GM23338 (cell line): ENCODE measurements at regions not wholly inside any gene's neighbourhood (a gene's known extent, or its start where the extent isn't known, plus 50 kb on each side); places are given as distances from the start of the nearest gene placed in this dataset.

Source experiments
- ATAC-seq: fragments of 200-7000 bp; cut with Tn5 transposase; 3 replicates; pipeline ENCODE4 v1.9.1; 2020
- DNase-seq: peaks from one replicate; pipeline ENCODE4 v3.0.0-alpha.2; 2015; ENCODE audit warnings: low spot score
- H2AFZ ChIP-seq: fragments of 200-600 bp; sonication (generic); 2 replicates; pipeline ENCODE4 v1.8.0; 2016; ENCODE audit warnings: antibody characterized with exemption, mild to moderate bottlenecking, moderate library complexity
- H3F3A ChIP-seq: fragments of 200-600 bp; sonication (generic); replicated peaks from 2 replicates; pipeline ENCODE4 v1.8.0; 2017; ENCODE audit warnings: antibody characterized with exemption, mixed run types, low read depth
- H3K27ac ChIP-seq: fragments of 200-600 bp; sonication (generic); 2 replicates; pipeline ENCODE4 v1.6.1; 2016; ENCODE audit warnings: low read depth
- H3K27me3 ChIP-seq: fragments of 200-600 bp; sonication (generic); 2 replicates; pipeline ENCODE4 v1.8.0; 2016; ENCODE audit warnings: mild to moderate bottlenecking, mixed run types, moderate library complexity; ENCODE audit not compliant: insufficient read depth
- H3K36me3 ChIP-seq: fragments of 200-600 bp; sonication (generic); 2 replicates; pipeline ENCODE4 v1.8.0; 2016; ENCODE audit warnings: mild to moderate bottlenecking; ENCODE audit not compliant: insufficient read depth
- H3K4me1 ChIP-seq: fragments of 200-600 bp; sonication (generic); 2 replicates; pipeline ENCODE4 v1.8.0; 2016; ENCODE audit warnings: mild to moderate bottlenecking, moderate library complexity; ENCODE audit not compliant: insufficient read depth
- H3K4me2 ChIP-seq: fragments of 200-600 bp; sonication (generic); 2 replicates; pipeline ENCODE4 v1.7.1; 2017; ENCODE audit warnings: mixed run types
- H3K4me3 ChIP-seq: fragments of 200-600 bp; sonication (generic); 2 replicates; pipeline ENCODE4 v1.6.1; 2016; ENCODE audit warnings: mixed run types
- H3K79me2 ChIP-seq: fragments of 200-600 bp; sonication (generic); replicated peaks from 2 replicates; pipeline ENCODE4 v1.8.0; 2017; ENCODE audit warnings: mild to moderate bottlenecking; ENCODE audit not compliant: insufficient read depth
- H3K9me2 ChIP-seq: fragments of 200-600 bp; sonication (generic); 2 replicates; pipeline ENCODE4 v1.8.0; 2017; ENCODE audit not compliant: insufficient read depth
- H4K20me1 ChIP-seq: fragments of 200-600 bp; sonication (generic); replicated peaks from 2 replicates; pipeline ENCODE4 v1.8.0; 2017; ENCODE audit warnings: mild to moderate bottlenecking; ENCODE audit not compliant: insufficient read depth
- H3K27ac Mint-ChIP-seq: 2 replicates; pipeline ENCODE4 v1.8.0; 2020; ENCODE audit warnings: inconsistent platforms, mild to moderate bottlenecking, moderate library complexity, mixed read lengths
- H3K27me3 Mint-ChIP-seq: 3 replicates; pipeline ENCODE4 v1.8.0; 2022; ENCODE audit warnings: low read depth, mild to moderate bottlenecking, moderate library complexity, mixed read lengths, inconsistent platforms; ENCODE audit not compliant: insufficient read depth, poor library complexity
- H3K36me3 Mint-ChIP-seq: 3 replicates; pipeline ENCODE4 v1.8.0; 2021; ENCODE audit warnings: low read depth, mild to moderate bottlenecking, inconsistent platforms, moderate library complexity, mixed read lengths
- H3K4me1 Mint-ChIP-seq: 3 replicates; pipeline ENCODE4 v1.8.0; 2020; ENCODE audit warnings: mild to moderate bottlenecking, inconsistent platforms, mixed read lengths
- H3K4me3 Mint-ChIP-seq: 3 replicates; pipeline ENCODE4 v1.8.0; 2021; ENCODE audit warnings: moderate library complexity, mild to moderate bottlenecking, inconsistent platforms, mixed read lengths
- H3K9me3 Mint-ChIP-seq: 3 replicates; pipeline ENCODE4 v1.8.0; 2020; ENCODE audit warnings: moderate library complexity, mild to moderate bottlenecking, inconsistent platforms, mixed read lengths
- CREB1 ChIP-seq: fragments of 250-450 bp; sonication (Bioruptor Pico); IDR thresholded peaks from 2 replicates; pipeline ENCODE4 v1.5.0; 2020; ENCODE audit warnings: low read depth, mild to moderate bottlenecking, moderate library complexity
- EZH2 ChIP-seq: fragments of 200-600 bp; sonication (generic); IDR thresholded peaks from one replicate; pipeline ENCODE4 v1.8.0; 2017; ENCODE audit warnings: antibody characterized with exemption, mild to moderate bottlenecking, low read depth; ENCODE audit not compliant: unreplicated experiment
- EZH2phosphoT487 ChIP-seq: fragments of 200-600 bp; sonication (generic); IDR thresholded peaks from one replicate; pipeline ENCODE4 v1.8.1; 2018; ENCODE audit warnings: antibody characterized with exemption; ENCODE audit not compliant: unreplicated experiment
- JUNB ChIP-seq: IDR thresholded peaks from one replicate; pipeline ENCODE4 v1.6.1; 2016; ENCODE audit warnings: antibody characterized with exemption; ENCODE audit not compliant: unreplicated experiment
- NANOG ChIP-seq: IDR thresholded peaks from 2 replicates; pipeline ENCODE4 v1.6.1; 2016; ENCODE audit warnings: antibody characterized with exemption, borderline replicate concordance
- POLR2AphosphoS5 ChIP-seq: IDR thresholded peaks from 2 replicates; pipeline ENCODE4 v1.6.1; 2016; ENCODE audit warnings: antibody characterized with exemption, low read depth
- STAT1 ChIP-seq: IDR thresholded peaks from one replicate; pipeline ENCODE4 v1.6.1; 2016; ENCODE audit warnings: antibody characterized with exemption; ENCODE audit not compliant: unreplicated experiment
- ZNF114 ChIP-seq: fragments of 250-450 bp; sonication (Bioruptor Pico); IDR thresholded peaks from 2 replicates; pipeline ENCODE4 v1.5.0; 2020; ENCODE audit warnings: mild to moderate bottlenecking, moderate library complexity
- ZNF331 ChIP-seq: fragments of 250-450 bp; sonication (Bioruptor Pico); IDR thresholded peaks from 2 replicates; pipeline ENCODE4 v1.5.0; 2020; ENCODE audit warnings: low read depth, mild to moderate bottlenecking, moderate library complexity
- TF ChIP-seq, protein P1 (sequence below): IDR thresholded peaks from 2 replicates; pipeline ENCODE4 v1.6.1; 2016; ENCODE audit warnings: antibody characterized with exemption
- TF ChIP-seq, protein P2 (sequence below): IDR thresholded peaks from one replicate; pipeline ENCODE4 v1.6.1; 2018; ENCODE audit warnings: antibody characterized with exemption; ENCODE audit not compliant: unreplicated experiment
- TF ChIP-seq, protein P3 (sequence below): fragments of 250-450 bp; sonication (Bioruptor Pico); IDR thresholded peaks from 2 replicates; pipeline ENCODE4 v1.5.0; 2020; ENCODE audit warnings: mild to moderate bottlenecking, moderate library complexity

DNA sequence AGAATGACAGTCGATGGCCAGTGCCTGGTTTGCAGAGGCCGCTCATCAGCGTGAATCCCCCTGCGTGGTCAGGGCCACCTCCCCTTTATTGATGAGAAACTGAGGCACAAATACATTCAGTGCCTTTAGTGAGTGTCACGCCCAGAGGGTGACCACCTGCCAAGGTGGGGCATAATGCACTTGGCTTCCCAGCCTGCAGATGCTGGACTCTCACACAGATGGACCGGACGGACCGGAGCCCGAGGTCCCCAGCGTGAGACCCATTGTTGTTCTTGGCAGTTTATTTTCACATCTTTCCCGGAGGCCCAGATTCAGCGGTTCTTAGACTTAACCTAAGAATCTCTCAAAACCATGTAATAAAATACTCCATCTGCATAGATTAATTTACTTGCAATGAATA, 74.4 kb downstream of the YTHDF1 start:
- H3F3A ChIP-seq = no peaks in the 10 kb centered on the region
- Mint-ChIP-seq H3K27ac (no peak overlapping the region), H3K27me3 (no peaks in the 10 kb centered on the region), H3K4me1 (peaks cover 5% of the 10 kb centered on the region; the same call in 1 of the 3 replicates), H3K9me3 (peaks cover 4% of the 10 kb centered on the region; the same call in 2 of the 3 replicates), H3K36me3 (no peaks in the 10 kb centered on the region), H3K4me3 (no peak overlapping the region)
- H4K20me1 ChIP-seq = no peaks in the 10 kb centered on the region
- 0 out of 2 replicates have a peak, but pooled peaks cover 3% of the 10 kb centered on the region for H3K9me2 ChIP-seq
- no peaks in the 10 kb centered on the region for H3K36me3 ChIP-seq
- H3K4me2 ChIP-seq = no peak overlapping the region
- peaks cover 4% of the 10 kb centered on the region; the same call in 1 of the 2 replicates for H3K4me1 ChIP-seq
- TF ChIP-seq POLR2AphosphoS5 = no peak
- no peak for TF ChIP-seq ZNF114 (CRISPR knock-in tag)
- no peak for TF ChIP-seq STAT1
- no peak for TF ChIP-seq CREB1 (CRISPR knock-in tag)
- TF ChIP-seq, protein P1, sequence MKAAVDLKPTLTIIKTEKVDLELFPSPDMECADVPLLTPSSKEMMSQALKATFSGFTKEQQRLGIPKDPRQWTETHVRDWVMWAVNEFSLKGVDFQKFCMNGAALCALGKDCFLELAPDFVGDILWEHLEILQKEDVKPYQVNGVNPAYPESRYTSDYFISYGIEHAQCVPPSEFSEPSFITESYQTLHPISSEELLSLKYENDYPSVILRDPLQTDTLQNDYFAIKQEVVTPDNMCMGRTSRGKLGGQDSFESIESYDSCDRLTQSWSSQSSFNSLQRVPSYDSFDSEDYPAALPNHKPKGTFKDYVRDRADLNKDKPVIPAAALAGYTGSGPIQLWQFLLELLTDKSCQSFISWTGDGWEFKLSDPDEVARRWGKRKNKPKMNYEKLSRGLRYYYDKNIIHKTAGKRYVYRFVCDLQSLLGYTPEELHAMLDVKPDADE = no peak
- TF ChIP-seq EZH2phosphoT487 = no peak
- TF ChIP-seq NANOG = no peak
- no peak for TF ChIP-seq EZH2
- TF ChIP-seq, protein P2, sequence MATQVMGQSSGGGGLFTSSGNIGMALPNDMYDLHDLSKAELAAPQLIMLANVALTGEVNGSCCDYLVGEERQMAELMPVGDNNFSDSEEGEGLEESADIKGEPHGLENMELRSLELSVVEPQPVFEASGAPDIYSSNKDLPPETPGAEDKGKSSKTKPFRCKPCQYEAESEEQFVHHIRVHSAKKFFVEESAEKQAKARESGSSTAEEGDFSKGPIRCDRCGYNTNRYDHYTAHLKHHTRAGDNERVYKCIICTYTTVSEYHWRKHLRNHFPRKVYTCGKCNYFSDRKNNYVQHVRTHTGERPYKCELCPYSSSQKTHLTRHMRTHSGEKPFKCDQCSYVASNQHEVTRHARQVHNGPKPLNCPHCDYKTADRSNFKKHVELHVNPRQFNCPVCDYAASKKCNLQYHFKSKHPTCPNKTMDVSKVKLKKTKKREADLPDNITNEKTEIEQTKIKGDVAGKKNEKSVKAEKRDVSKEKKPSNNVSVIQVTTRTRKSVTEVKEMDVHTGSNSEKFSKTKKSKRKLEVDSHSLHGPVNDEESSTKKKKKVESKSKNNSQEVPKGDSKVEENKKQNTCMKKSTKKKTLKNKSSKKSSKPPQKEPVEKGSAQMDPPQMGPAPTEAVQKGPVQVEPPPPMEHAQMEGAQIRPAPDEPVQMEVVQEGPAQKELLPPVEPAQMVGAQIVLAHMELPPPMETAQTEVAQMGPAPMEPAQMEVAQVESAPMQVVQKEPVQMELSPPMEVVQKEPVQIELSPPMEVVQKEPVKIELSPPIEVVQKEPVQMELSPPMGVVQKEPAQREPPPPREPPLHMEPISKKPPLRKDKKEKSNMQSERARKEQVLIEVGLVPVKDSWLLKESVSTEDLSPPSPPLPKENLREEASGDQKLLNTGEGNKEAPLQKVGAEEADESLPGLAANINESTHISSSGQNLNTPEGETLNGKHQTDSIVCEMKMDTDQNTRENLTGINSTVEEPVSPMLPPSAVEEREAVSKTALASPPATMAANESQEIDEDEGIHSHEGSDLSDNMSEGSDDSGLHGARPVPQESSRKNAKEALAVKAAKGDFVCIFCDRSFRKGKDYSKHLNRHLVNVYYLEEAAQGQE = no peak
- no peak for TF ChIP-seq JUNB
- TF ChIP-seq ZNF331 (CRISPR knock-in tag) = no peak
- TF ChIP-seq, protein P3, sequence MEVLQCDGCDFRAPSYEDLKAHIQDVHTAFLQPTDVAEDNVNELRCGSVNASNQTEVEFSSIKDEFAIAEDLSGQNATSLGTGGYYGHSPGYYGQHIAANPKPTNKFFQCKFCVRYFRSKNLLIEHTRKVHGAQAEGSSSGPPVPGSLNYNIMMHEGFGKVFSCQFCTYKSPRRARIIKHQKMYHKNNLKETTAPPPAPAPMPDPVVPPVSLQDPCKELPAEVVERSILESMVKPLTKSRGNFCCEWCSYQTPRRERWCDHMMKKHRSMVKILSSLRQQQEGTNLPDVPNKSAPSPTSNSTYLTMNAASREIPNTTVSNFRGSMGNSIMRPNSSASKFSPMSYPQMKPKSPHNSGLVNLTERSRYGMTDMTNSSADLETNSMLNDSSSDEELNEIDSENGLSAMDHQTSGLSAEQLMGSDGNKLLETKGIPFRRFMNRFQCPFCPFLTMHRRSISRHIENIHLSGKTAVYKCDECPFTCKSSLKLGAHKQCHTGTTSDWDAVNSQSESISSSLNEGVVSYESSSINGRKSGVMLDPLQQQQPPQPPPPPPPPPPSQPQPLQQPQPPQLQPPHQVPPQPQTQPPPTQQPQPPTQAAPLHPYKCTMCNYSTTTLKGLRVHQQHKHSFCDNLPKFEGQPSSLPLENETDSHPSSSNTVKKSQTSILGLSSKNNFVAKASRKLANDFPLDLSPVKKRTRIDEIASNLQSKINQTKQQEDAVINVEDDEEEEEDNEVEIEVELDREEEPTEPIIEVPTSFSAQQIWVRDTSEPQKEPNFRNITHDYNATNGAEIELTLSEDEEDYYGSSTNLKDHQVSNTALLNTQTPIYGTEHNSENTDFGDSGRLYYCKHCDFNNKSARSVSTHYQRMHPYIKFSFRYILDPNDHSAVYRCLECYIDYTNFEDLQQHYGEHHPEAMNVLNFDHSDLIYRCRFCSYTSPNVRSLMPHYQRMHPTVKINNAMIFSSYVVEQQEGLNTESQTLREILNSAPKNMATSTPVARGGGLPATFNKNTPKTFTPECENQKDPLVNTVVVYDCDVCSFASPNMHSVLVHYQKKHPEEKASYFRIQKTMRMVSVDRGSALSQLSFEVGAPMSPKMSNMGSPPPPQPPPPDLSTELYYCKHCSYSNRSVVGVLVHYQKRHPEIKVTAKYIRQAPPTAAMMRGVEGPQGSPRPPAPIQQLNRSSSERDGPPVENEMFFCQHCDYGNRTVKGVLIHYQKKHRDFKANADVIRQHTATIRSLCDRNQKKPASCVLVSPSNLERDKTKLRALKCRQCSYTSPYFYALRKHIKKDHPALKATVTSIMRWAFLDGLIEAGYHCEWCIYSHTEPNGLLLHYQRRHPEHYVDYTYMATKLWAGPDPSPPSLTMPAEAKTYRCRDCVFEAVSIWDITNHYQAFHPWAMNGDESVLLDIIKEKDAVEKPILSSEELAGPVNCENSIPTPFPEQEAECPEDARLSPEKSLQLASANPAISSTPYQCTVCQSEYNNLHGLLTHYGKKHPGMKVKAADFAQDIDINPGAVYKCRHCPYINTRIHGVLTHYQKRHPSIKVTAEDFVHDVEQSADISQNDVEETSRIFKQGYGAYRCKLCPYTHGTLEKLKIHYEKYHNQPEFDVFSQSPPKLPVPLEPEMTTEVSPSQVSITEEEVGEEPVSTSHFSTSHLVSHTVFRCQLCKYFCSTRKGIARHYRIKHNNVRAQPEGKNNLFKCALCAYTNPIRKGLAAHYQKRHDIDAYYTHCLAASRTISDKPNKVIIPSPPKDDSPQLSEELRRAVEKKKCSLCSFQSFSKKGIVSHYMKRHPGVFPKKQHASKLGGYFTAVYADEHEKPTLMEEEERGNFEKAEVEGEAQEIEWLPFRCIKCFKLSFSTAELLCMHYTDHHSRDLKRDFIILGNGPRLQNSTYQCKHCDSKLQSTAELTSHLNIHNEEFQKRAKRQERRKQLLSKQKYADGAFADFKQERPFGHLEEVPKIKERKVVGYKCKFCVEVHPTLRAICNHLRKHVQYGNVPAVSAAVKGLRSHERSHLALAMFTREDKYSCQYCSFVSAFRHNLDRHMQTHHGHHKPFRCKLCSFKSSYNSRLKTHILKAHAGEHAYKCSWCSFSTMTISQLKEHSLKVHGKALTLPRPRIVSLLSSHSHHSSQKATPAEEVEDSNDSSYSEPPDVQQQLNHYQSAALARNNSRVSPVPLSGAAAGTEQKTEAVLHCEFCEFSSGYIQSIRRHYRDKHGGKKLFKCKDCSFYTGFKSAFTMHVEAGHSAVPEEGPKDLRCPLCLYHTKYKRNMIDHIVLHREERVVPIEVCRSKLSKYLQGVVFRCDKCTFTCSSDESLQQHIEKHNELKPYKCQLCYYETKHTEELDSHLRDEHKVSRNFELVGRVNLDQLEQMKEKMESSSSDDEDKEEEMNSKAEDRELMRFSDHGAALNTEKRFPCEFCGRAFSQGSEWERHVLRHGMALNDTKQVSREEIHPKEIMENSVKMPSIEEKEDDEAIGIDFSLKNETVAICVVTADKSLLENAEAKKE = no peak
- no peak for DNase-seq
- H3K27ac ChIP-seq = no peak overlapping the region
- no peaks in the 10 kb centered on the region for H3K27me3 ChIP-seq
- H2AFZ ChIP-seq = no peak overlapping the region
- no peak for ATAC-seq
- no peak overlapping the region for H3K4me3 ChIP-seq
- no peaks in the 10 kb centered on the region for H3K79me2 ChIP-seq
